OCI-LY7 (cell line): ENCODE measurements at regions not wholly inside any gene's neighbourhood (a gene's known extent, or its start where the extent isn't known, plus 50 kb on each side); places are given as distances from the start of the nearest gene placed in this dataset.

Experiments used
- CTCF ChIP-seq: fragments of 200-600 bp; sonication (generic); conservative IDR thresholded peaks from 2 replicates; pipeline ENCODE4 v1.5.1; 2014; ENCODE audit warnings: mild to moderate bottlenecking, antibody characterized with exemption, low read length, moderate library complexity, mixed read lengths
- EZH2phosphoT487 ChIP-seq: fragments of 200-600 bp; sonication (generic); IDR thresholded peaks from 2 replicates; pipeline ENCODE4 v1.6.1; 2018; ENCODE audit warnings: low read depth, borderline replicate concordance, mild to moderate bottlenecking, mixed run types, antibody characterized with exemption, low read length, moderate library complexity, mixed read lengths

- TF ChIP-seq CTCF (no peak), EZH2phosphoT487 (no peak)
Measured at GRCh38 chr18:46299465-46300008, 195.4 kb downstream of the HAUS1 start.
